Loucy (cell line): ENCODE measurements at regions not wholly inside any gene's neighbourhood (a gene's known extent, or its start where the extent isn't known, plus 50 kb on each side); places are given as distances from the start of the nearest gene placed in this dataset.

Source experiments
- H2AFZ ChIP-seq: fragments of 200-600 bp; sonication (generic); 2 replicates; pipeline ENCODE4 v1.6.0; 2016; ENCODE audit warnings: antibody characterized with exemption, mild to moderate bottlenecking, low read length, moderate library complexity
- H3F3A ChIP-seq: fragments of 200-600 bp; 2 replicates; pipeline ENCODE4 v1.6.0; 2016; ENCODE audit warnings: antibody characterized with exemption, low read depth, mild to moderate bottlenecking
- H3K27me3 ChIP-seq: fragments of 200-600 bp; sonication (generic); 2 replicates; pipeline ENCODE4 v1.6.1; 2014; ENCODE audit warnings: low read length, mild to moderate bottlenecking; ENCODE audit not compliant: insufficient read depth, poor library complexity, severe bottlenecking
- H3K36me3 ChIP-seq: fragments of 200-600 bp; sonication (generic); 2 replicates; pipeline ENCODE4 v1.6.1; 2016; ENCODE audit warnings: low read length; ENCODE audit not compliant: insufficient read depth
- H3K4me1 ChIP-seq: fragments of 200-600 bp; sonication (generic); 2 replicates; pipeline ENCODE4 v1.5.1; 2014; ENCODE audit warnings: low read length, mild to moderate bottlenecking; ENCODE audit not compliant: insufficient read depth, poor library complexity, severe bottlenecking
- H3K4me2 ChIP-seq: fragments of 200-600 bp; sonication (generic); 2 replicates; pipeline ENCODE4 v1.6.0; 2014; ENCODE audit warnings: antibody characterized with exemption, low read length, low read depth, mild to moderate bottlenecking; ENCODE audit not compliant: poor library complexity, severe bottlenecking
- H3K4me3 ChIP-seq: fragments of 200-600 bp; sonication (generic); 2 replicates; pipeline ENCODE4 v1.5.1; 2014; ENCODE audit warnings: low read length, mild to moderate bottlenecking, mixed read lengths; ENCODE audit not compliant: poor library complexity, severe bottlenecking
- H3K79me2 ChIP-seq: fragments of 200-600 bp; sonication (generic); 2 replicates; pipeline ENCODE4 v1.6.1; 2014; ENCODE audit warnings: low read length; ENCODE audit not compliant: insufficient read depth
- H3K9ac ChIP-seq: fragments of 200-600 bp; sonication (generic); 2 replicates; pipeline ENCODE4 v1.6.0; 2014; ENCODE audit warnings: mild to moderate bottlenecking, low read depth, low read length, moderate library complexity; ENCODE audit not compliant: poor library complexity, severe bottlenecking
- H3K9me2 ChIP-seq: fragments of 200-600 bp; sonication (generic); replicated peaks from 2 replicates; pipeline ENCODE4 v1.6.1; 2016; ENCODE audit warnings: low read depth, low read length, mixed read lengths
- H3K9me3 ChIP-seq: fragments of 200-600 bp; sonication (generic); 2 replicates; pipeline ENCODE4 v1.6.1; 2014; ENCODE audit warnings: mild to moderate bottlenecking, antibody characterized with exemption, low read length, low read depth; ENCODE audit not compliant: insufficient read depth
- H4K20me1 ChIP-seq: fragments of 200-600 bp; sonication (generic); 2 replicates; pipeline ENCODE4 v1.6.0; 2014; ENCODE audit warnings: antibody characterized with exemption, low read length, mild to moderate bottlenecking; ENCODE audit not compliant: insufficient read depth, poor library complexity, severe bottlenecking
- CTCF ChIP-seq: fragments of 200-600 bp; sonication (generic); conservative IDR thresholded peaks from 2 replicates; pipeline ENCODE4 v1.5.1; 2014; ENCODE audit warnings: mild to moderate bottlenecking, antibody characterized with exemption, low read length
- EZH2phosphoT487 ChIP-seq: fragments of 200-600 bp; IDR thresholded peaks from 2 replicates; pipeline ENCODE4 v1.6.1; 2018; ENCODE audit warnings: antibody characterized with exemption, mild to moderate bottlenecking, moderate library complexity, borderline replicate concordance

GRCh38 chr10:9885761-9886160 lies 1131.9 kb upstream of the CELF2 start:
- Histone ChIP-seq H3K4me2 (no peak overlapping the region), H3F3A (no peaks in the 10 kb centered on the region), H3K36me3 (no peaks in the 10 kb centered on the region), H4K20me1 (no peaks in the 10 kb centered on the region), H3K4me3 (no peak overlapping the region), H3K9ac (no peak overlapping the region), H3K79me2 (no peaks in the 10 kb centered on the region), H2AFZ (no peak overlapping the region), H3K27me3 (no peaks in the 10 kb centered on the region), H3K9me2 (no peaks in the 10 kb centered on the region), H3K4me1 (no peaks in the 10 kb centered on the region), H3K9me3 (no peaks in the 10 kb centered on the region)
- no peak for TF ChIP-seq CTCF
- TF ChIP-seq EZH2phosphoT487, result no peak

- Histone ChIP-seq H4K20me1 (no peaks in the 10 kb centered on the region), H3K27me3 (no peaks in the 10 kb centered on the region), H3F3A (no peaks in the 10 kb centered on the region), H3K9me2 (no peaks in the 10 kb centered on the region), H3K79me2 (no peaks in the 10 kb centered on the region), H3K4me1 (no peaks in the 10 kb centered on the region), H2AFZ (no peak overlapping the region), H3K4me2 (no peak overlapping the region), H3K9ac (no peak overlapping the region), H3K4me3 (no peak overlapping the region), H3K36me3 (no peaks in the 10 kb centered on the region), H3K9me3 (no peaks in the 10 kb centered on the region)
- TF ChIP-seq CTCF, result no peak
- TF ChIP-seq EZH2phosphoT487, result no peak
Observed at GRCh38 chr10:9886772-9887171, 1130.9 kb upstream of the CELF2 start.

- no peaks in the 10 kb centered on the region for H3K4me1 ChIP-seq
- no peak for TF ChIP-seq CTCF
- no peak for TF ChIP-seq EZH2phosphoT487
- H4K20me1 ChIP-seq, result no peaks in the 10 kb centered on the region
- no peak overlapping the region for H3K9ac ChIP-seq
- H3K9me2 ChIP-seq, result no peaks in the 10 kb centered on the region
- H3K27me3 ChIP-seq, result no peaks in the 10 kb centered on the region
- H3K4me3 ChIP-seq, result no peak overlapping the region
- H3K36me3 ChIP-seq, result no peaks in the 10 kb centered on the region
- no peak overlapping the region for H2AFZ ChIP-seq
- no peak overlapping the region for H3K4me2 ChIP-seq
- no peaks in the 10 kb centered on the region for H3F3A ChIP-seq
- no peaks in the 10 kb centered on the region for H3K9me3 ChIP-seq
- no peaks in the 10 kb centered on the region for H3K79me2 ChIP-seq
Observed at GRCh38 chr10:9895453-9895852, 1122.2 kb upstream of the CELF2 start.
